SU-DHL-6 (cell line): ENCODE measurements at regions not wholly inside any gene's neighbourhood (a gene's known extent, or its start where the extent isn't known, plus 50 kb on each side); places are given as distances from the start of the nearest gene placed in this dataset.

Experiments used
- H2AFZ ChIP-seq: fragments of 200-600 bp; sonication (generic); 2 replicates; pipeline ENCODE4 v1.6.1; 2014; ENCODE audit warnings: low read depth, mild to moderate bottlenecking, moderate library complexity, mixed read lengths, antibody characterized with exemption, low read length; ENCODE audit not compliant: severe bottlenecking
- H3F3A ChIP-seq: fragments of 200-600 bp; shearing (Covaris generic); 2 replicates; pipeline ENCODE4 v1.6.0; 2016; ENCODE audit warnings: antibody characterized with exemption, mild to moderate bottlenecking; ENCODE audit not compliant: insufficient read depth
- H3K27ac ChIP-seq: fragments of 200-600 bp; sonication (generic); 2 replicates; pipeline ENCODE4 v1.5.1; 2016; ENCODE audit warnings: low read depth, mild to moderate bottlenecking, low read length, moderate library complexity, mixed read lengths
- H3K27me3 ChIP-seq: fragments of 200-600 bp; sonication (generic), shearing (Covaris generic); 2 replicates; pipeline ENCODE4 v1.6.0; 2014; ENCODE audit warnings: mild to moderate bottlenecking, low read length
- H3K36me3 ChIP-seq: fragments of 200-600 bp; sonication (generic); 2 replicates; pipeline ENCODE4 v1.6.1; 2014; ENCODE audit warnings: mild to moderate bottlenecking, low read length, mixed read lengths
- H3K4me2 ChIP-seq: fragments of 300-600, 200-600 bp; shearing (Covaris generic), sonication (generic); 2 replicates; pipeline ENCODE4 v1.6.0; 2014; ENCODE audit warnings: low read length, low read depth, mild to moderate bottlenecking; ENCODE audit not compliant: poor library complexity, severe bottlenecking
- H3K4me3 ChIP-seq: fragments of 200-600 bp; sonication (generic); 2 replicates; pipeline ENCODE4 v1.5.1; 2014; ENCODE audit warnings: antibody characterized with exemption, low read length, mild to moderate bottlenecking, mixed read lengths; ENCODE audit not compliant: insufficient read depth, poor library complexity, severe bottlenecking
- H3K79me2 ChIP-seq: fragments of 200-600 bp; sonication (generic); 2 replicates; pipeline ENCODE4 v1.6.1; 2014; ENCODE audit warnings: mild to moderate bottlenecking, low read length, moderate library complexity; ENCODE audit not compliant: insufficient read depth
- H3K9ac ChIP-seq: fragments of 200-600 bp; sonication (generic); 2 replicates; pipeline ENCODE4 v1.7.0; 2014; ENCODE audit warnings: mild to moderate bottlenecking, low read length
- H3K9me2 ChIP-seq: fragments of 200-600 bp; sonication (generic); replicated peaks from 2 replicates; pipeline ENCODE4 v1.6.1; 2014; ENCODE audit warnings: low read length; ENCODE audit not compliant: insufficient read depth
- H3K9me3 ChIP-seq: fragments of 200-600 bp; sonication (generic); 2 replicates; pipeline ENCODE4 v1.6.1; 2014; ENCODE audit warnings: low read length, mixed read lengths; ENCODE audit not compliant: insufficient read depth
- H4K20me1 ChIP-seq: fragments of 200-600 bp; sonication (generic); 2 replicates; pipeline ENCODE4 v1.6.1; 2014; ENCODE audit warnings: low read depth, mild to moderate bottlenecking, antibody characterized with exemption, low read length, moderate library complexity, mixed read lengths
- EZH2phosphoT487 ChIP-seq: fragments of 200-600 bp; sonication (generic), shearing (Covaris generic); conservative IDR thresholded peaks from 2 replicates; pipeline ENCODE4 v1.6.1; 2018; ENCODE audit warnings: mild to moderate bottlenecking, antibody characterized with exemption, low read length, moderate library complexity, mixed read lengths
- TF ChIP-seq, protein P1 (sequence below): fragments of 200-600 bp; sonication (generic); IDR thresholded peaks from one replicate; pipeline ENCODE4 v1.5.1; 2017; ENCODE audit warnings: antibody characterized with exemption, mild to moderate bottlenecking, low read length, moderate library complexity; ENCODE audit not compliant: insufficient read depth, poor library complexity, severe bottlenecking

- no peak overlapping the region for H3K9ac ChIP-seq
- no peaks in the 10 kb centered on the region for H3K36me3 ChIP-seq
- H3K27me3 ChIP-seq, result no peaks in the 10 kb centered on the region
- no peak overlapping the region for H3K27ac ChIP-seq
- no peaks in the 10 kb centered on the region for H4K20me1 ChIP-seq
- H2AFZ ChIP-seq, result no peak overlapping the region
- no peaks in the 10 kb centered on the region for H3K9me3 ChIP-seq
- no peaks in the 10 kb centered on the region; the same call in 1 of the 2 replicates for H3K9me2 ChIP-seq
- no peaks in the 10 kb centered on the region for H3F3A ChIP-seq
- no peaks in the 10 kb centered on the region for H3K79me2 ChIP-seq
- TF ChIP-seq EZH2phosphoT487, result no peak
- TF ChIP-seq, protein P1, sequence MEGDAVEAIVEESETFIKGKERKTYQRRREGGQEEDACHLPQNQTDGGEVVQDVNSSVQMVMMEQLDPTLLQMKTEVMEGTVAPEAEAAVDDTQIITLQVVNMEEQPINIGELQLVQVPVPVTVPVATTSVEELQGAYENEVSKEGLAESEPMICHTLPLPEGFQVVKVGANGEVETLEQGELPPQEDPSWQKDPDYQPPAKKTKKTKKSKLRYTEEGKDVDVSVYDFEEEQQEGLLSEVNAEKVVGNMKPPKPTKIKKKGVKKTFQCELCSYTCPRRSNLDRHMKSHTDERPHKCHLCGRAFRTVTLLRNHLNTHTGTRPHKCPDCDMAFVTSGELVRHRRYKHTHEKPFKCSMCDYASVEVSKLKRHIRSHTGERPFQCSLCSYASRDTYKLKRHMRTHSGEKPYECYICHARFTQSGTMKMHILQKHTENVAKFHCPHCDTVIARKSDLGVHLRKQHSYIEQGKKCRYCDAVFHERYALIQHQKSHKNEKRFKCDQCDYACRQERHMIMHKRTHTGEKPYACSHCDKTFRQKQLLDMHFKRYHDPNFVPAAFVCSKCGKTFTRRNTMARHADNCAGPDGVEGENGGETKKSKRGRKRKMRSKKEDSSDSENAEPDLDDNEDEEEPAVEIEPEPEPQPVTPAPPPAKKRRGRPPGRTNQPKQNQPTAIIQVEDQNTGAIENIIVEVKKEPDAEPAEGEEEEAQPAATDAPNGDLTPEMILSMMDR, result no peak
- no peak overlapping the region for H3K4me2 ChIP-seq
- H3K4me3 ChIP-seq, result no peak overlapping the region
These were observed 257.8 kb downstream of the NR2F1-AS1 start for GRCh38 chr5:93322974-93323860.

DNA sequence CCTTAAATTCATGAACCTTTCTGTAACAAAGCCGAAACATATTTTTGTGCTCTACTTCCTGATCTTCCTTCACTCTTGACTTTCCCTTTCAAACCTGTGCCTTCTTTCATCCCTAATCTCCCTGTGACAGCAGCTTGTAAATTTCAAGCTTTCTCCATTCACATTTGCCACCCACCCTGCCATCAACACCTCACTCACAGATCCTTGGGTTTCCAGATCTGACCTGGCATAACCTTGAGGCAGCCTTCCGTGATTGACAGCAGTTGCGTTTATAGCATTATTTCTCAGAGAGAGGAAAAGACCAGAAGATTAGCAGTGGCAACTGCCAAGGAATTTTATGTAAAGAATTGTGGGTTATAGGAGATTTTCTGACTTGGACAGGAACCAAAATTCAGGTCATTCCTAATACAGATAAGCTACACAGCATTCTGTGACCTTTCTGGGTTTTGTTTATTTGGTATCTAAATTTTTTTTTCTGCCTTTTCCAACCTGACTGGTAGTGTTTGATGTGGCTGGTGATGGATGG lies 260.0 kb downstream of the NR2F1-AS1 start:
- Histone ChIP-seq H3K27me3 (no peaks in the 10 kb centered on the region), H3K4me2 (no peak overlapping the region), H2AFZ (no peak overlapping the region), H3K36me3 (no peaks in the 10 kb centered on the region), H3K9ac (no peak overlapping the region), H4K20me1 (no peaks in the 10 kb centered on the region), H3K9me2 (no peaks in the 10 kb centered on the region), H3K27ac (no peak overlapping the region), H3K79me2 (no peaks in the 10 kb centered on the region), H3K9me3 (no peaks in the 10 kb centered on the region), H3K4me3 (no peak overlapping the region), H3F3A (no peaks in the 10 kb centered on the region)
- no peak for TF ChIP-seq EZH2phosphoT487
- TF ChIP-seq, protein P1, result no peak

DNA sequence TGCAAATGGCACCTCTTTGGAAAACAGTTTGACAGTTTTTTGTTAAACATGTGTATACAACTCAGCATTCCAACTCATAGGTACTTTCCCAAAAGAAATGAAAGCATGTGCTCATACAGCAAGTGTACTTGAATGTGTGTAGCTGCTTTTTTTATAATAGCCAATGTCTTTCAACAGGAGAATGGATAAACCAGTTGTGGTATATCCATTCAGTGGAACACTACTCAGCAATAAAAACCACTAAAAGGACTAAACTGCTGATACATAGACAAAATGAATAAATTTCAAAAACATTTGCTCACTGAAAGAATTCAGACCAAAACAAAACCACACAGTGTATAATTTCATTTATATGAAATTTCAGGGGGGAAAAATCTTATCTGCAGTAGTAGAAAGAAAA lies 267.3 kb downstream of the NR2F1-AS1 start:
- H3K4me2 ChIP-seq, result no peak overlapping the region
- no peaks in the 10 kb centered on the region for H3F3A ChIP-seq
- no peaks in the 10 kb centered on the region for H3K79me2 ChIP-seq
- no peak overlapping the region for H3K27ac ChIP-seq
- H4K20me1 ChIP-seq, result no peaks in the 10 kb centered on the region
- no peaks in the 10 kb centered on the region for H3K9me3 ChIP-seq
- no peak overlapping the region for H3K9ac ChIP-seq
- no peaks in the 10 kb centered on the region for H3K27me3 ChIP-seq
- H3K4me3 ChIP-seq, result no peak overlapping the region
- no peak overlapping the region for H2AFZ ChIP-seq
- no peaks in the 10 kb centered on the region for H3K36me3 ChIP-seq
- TF ChIP-seq EZH2phosphoT487, result no peak
- TF ChIP-seq, protein P1, result no peak
- H3K9me2 ChIP-seq, result no peaks in the 10 kb centered on the region
